WTC11 (cell line): ENCODE measurements at regions not wholly inside any gene's neighbourhood (a gene's known extent, or its start where the extent isn't known, plus 50 kb on each side); places are given as distances from the start of the nearest gene placed in this dataset.

Experiments used
- ATAC-seq: fragments of 200-7000 bp; cut with Tn5 transposase; 2 replicates; pipeline ENCODE4 v1.10.0; 2021; ENCODE audit warnings: mild to moderate bottlenecking, moderate library complexity
- CTCF ChIA-PET: fragments of 300-600 bp; sonication (Branson Sonifier 250); formaldehyde crosslinking; loops from one replicate; lab custom pipeline; 2021; ENCODE audit warnings: antibody characterized with exemption; lab: Charles Lee
- POLR2A ChIA-PET: fragments of 350-600 bp; sonication (Branson Sonifier 250); formaldehyde crosslinking; loops from one replicate; lab custom pipeline; 2021; ENCODE audit warnings: antibody characterized with exemption; lab: Charles Lee
- DNase-seq: peaks from one replicate; pipeline ENCODE4 v3.0.0; 2021; ENCODE audit warnings: low spot score
- H3K27ac Mint-ChIP-seq: 2 replicates; pipeline ENCODE4 v1.8.0; 2021; ENCODE audit warnings: mixed read lengths
- H3K27me3 Mint-ChIP-seq: 2 replicates; pipeline ENCODE4 v1.8.0; 2021; ENCODE audit warnings: low read depth, mild to moderate bottlenecking, moderate library complexity, mixed read lengths
- H3K36me3 Mint-ChIP-seq: 2 replicates; pipeline ENCODE4 v1.8.0; 2021; ENCODE audit warnings: mixed read lengths
- H3K4me1 Mint-ChIP-seq: 2 replicates; pipeline ENCODE4 v1.8.0; 2022; ENCODE audit warnings: mixed read lengths
- H3K4me3 Mint-ChIP-seq: 2 replicates; pipeline ENCODE4 v1.8.0; 2021; ENCODE audit warnings: mild to moderate bottlenecking, moderate library complexity, mixed read lengths
- H3K9me3 Mint-ChIP-seq: 2 replicates; pipeline ENCODE4 v1.8.0; 2021; ENCODE audit warnings: mixed read lengths
- ATF6 ChIP-seq: sonication (generic); formaldehyde crosslinking; IDR thresholded peaks from 2 replicates; pipeline ENCODE4 v1.8.1; 2023; ENCODE audit warnings: mild to moderate bottlenecking, missing genetic modification reagents
- CBFB ChIP-seq: sonication (generic); formaldehyde crosslinking; IDR thresholded peaks from 2 replicates; pipeline ENCODE4 v1.8.1; 2022; ENCODE audit warnings: mild to moderate bottlenecking, low read depth, missing genetic modification reagents
- ERG ChIP-seq: fragments of 250-450 bp; sonication (Bioruptor Pico); IDR thresholded peaks from 2 replicates; pipeline ENCODE4 v1.8.0; 2021; ENCODE audit warnings: mild to moderate bottlenecking
- IRF1 ChIP-seq: sonication (generic); formaldehyde crosslinking; IDR thresholded peaks from 2 replicates; pipeline ENCODE4 v1.8.0; 2023; ENCODE audit warnings: missing genetic modification reagents
- NFATC4 ChIP-seq: fragments of 250-450 bp; sonication (Bioruptor Pico); IDR thresholded peaks from 2 replicates; pipeline ENCODE4 v1.9.0; 2021; ENCODE audit warnings: mild to moderate bottlenecking
- NFE2L1 ChIP-seq: sonication (generic); formaldehyde crosslinking; IDR thresholded peaks from 2 replicates; pipeline ENCODE4 v1.8.1; 2023; ENCODE audit warnings: missing genetic modification reagents
- NR1H2 ChIP-seq: sonication (generic); formaldehyde crosslinking; IDR thresholded peaks from 2 replicates; pipeline ENCODE4 v1.9.0; 2021; ENCODE audit warnings: mild to moderate bottlenecking, moderate library complexity, missing genetic modification reagents
- SMAD4 ChIP-seq: sonication (generic); formaldehyde crosslinking; IDR thresholded peaks from 2 replicates; pipeline ENCODE4 v1.8.0; 2022; ENCODE audit warnings: mild to moderate bottlenecking, missing genetic modification reagents
- ZNF121 ChIP-seq: sonication (generic); formaldehyde crosslinking; IDR thresholded peaks from 2 replicates; pipeline ENCODE4 v1.8.0; 2023; ENCODE audit warnings: missing genetic modification reagents
- ZNF232 ChIP-seq: sonication (generic); formaldehyde crosslinking; IDR thresholded peaks from 2 replicates; pipeline ENCODE4 v1.8.0; 2022; ENCODE audit warnings: mild to moderate bottlenecking, missing genetic modification reagents
- ZNF317 ChIP-seq: sonication (generic); formaldehyde crosslinking; IDR thresholded peaks from 2 replicates; pipeline ENCODE4 v1.8.1; 2023; ENCODE audit warnings: low read depth, mild to moderate bottlenecking, moderate library complexity, missing genetic modification reagents, borderline replicate concordance
- ZNF416 ChIP-seq: fragments of 250-450 bp; sonication (Bioruptor Pico); IDR thresholded peaks from 2 replicates; pipeline ENCODE4 v1.9.0; 2021; ENCODE audit warnings: mild to moderate bottlenecking, inconsistent platforms
- ZNF423 ChIP-seq: fragments of 250-450 bp; sonication (Bioruptor Pico); IDR thresholded peaks from 2 replicates; pipeline ENCODE4 v2.1.2; 2022; ENCODE audit warnings: mild to moderate bottlenecking, moderate library complexity
- TF ChIP-seq, protein P1 (sequence below): sonication (generic); formaldehyde crosslinking; IDR thresholded peaks from 2 replicates; pipeline ENCODE4 v1.8.0; 2022; ENCODE audit warnings: mild to moderate bottlenecking, missing genetic modification reagents
- TF ChIP-seq, protein P2 (sequence below): sonication (generic); formaldehyde crosslinking; IDR thresholded peaks from 2 replicates; pipeline ENCODE4 v1.8.0; 2022; ENCODE audit warnings: missing genetic modification reagents
- TF ChIP-seq, protein P3 (sequence below): sonication (generic); formaldehyde crosslinking; IDR thresholded peaks from 2 replicates; pipeline ENCODE4 v1.8.1; 2022; ENCODE audit warnings: mild to moderate bottlenecking, missing genetic modification reagents, moderate library complexity, borderline replicate concordance
- TF ChIP-seq, protein P4 (sequence below): sonication (generic); formaldehyde crosslinking; IDR thresholded peaks from 2 replicates; pipeline ENCODE4 v1.8.0; 2023; ENCODE audit warnings: mild to moderate bottlenecking, missing genetic modification reagents

DNA sequence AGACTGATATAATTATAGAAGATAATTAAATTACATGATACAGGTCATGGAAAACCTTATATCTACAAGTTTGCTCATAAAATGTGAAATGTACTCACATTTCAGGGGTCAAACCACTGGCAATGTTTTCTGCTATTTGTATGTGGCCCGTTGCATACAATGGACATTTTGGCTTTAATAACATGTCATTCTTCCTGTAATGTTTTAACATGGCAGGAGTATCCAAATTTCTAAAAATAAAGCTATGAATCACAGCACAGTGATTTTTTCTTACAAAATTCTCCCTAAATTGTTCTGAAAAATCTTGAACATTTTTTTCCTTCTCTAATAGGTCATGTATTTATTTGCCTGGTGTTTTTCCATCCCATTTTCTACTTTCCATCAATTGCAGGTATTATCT lies 305.7 kb downstream of the SMOC2 start:
- H3K36me3 Mint-ChIP-seq: peaks cover 6% of the 10 kb centered on the region
- H3K27ac Mint-ChIP-seq: no peak overlapping the region
- H3K4me1 Mint-ChIP-seq: peaks cover 8% of the 10 kb centered on the region; the same call in 1 of the 2 replicates
- DNase-seq (no peak), ATAC-seq (no peak)
- CTCF ChIA-PET: no interaction called here
- no peak for TF ChIP-seq ZNF232 (CRISPR knock-in tag)
- TF ChIP-seq ZNF121 (CRISPR knock-in tag): no peak
- TF ChIP-seq ATF6 (CRISPR knock-in tag): no peak
- TF ChIP-seq ZNF423 (CRISPR knock-in tag): no peak
- TF ChIP-seq, protein P1, sequence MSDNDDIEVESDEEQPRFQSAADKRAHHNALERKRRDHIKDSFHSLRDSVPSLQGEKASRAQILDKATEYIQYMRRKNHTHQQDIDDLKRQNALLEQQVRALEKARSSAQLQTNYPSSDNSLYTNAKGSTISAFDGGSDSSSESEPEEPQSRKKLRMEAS (CRISPR knock-in tag): no peak
- TF ChIP-seq, protein P2, sequence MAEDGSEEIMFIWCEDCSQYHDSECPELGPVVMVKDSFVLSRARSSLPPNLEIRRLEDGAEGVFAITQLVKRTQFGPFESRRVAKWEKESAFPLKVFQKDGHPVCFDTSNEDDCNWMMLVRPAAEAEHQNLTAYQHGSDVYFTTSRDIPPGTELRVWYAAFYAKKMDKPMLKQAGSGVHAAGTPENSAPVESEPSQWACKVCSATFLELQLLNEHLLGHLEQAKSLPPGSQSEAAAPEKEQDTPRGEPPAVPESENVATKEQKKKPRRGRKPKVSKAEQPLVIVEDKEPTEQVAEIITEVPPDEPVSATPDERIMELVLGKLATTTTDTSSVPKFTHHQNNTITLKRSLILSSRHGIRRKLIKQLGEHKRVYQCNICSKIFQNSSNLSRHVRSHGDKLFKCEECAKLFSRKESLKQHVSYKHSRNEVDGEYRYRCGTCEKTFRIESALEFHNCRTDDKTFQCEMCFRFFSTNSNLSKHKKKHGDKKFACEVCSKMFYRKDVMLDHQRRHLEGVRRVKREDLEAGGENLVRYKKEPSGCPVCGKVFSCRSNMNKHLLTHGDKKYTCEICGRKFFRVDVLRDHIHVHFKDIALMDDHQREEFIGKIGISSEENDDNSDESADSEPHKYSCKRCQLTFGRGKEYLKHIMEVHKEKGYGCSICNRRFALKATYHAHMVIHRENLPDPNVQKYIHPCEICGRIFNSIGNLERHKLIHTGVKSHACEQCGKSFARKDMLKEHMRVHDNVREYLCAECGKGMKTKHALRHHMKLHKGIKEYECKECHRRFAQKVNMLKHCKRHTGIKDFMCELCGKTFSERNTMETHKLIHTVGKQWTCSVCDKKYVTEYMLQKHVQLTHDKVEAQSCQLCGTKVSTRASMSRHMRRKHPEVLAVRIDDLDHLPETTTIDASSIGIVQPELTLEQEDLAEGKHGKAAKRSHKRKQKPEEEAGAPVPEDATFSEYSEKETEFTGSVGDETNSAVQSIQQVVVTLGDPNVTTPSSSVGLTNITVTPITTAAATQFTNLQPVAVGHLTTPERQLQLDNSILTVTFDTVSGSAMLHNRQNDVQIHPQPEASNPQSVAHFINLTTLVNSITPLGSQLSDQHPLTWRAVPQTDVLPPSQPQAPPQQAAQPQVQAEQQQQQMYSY (CRISPR knock-in tag): no peak
- TF ChIP-seq SMAD4 (CRISPR knock-in tag): no peak
- no peak for TF ChIP-seq ZNF317 (CRISPR knock-in tag)
- TF ChIP-seq IRF1: no peak
- POLR2A ChIA-PET: no interaction called here
- peaks cover 17% of the 10 kb centered on the region for H3K9me3 Mint-ChIP-seq
- no peaks in the 10 kb centered on the region for H3K27me3 Mint-ChIP-seq
- no peak overlapping the region for H3K4me3 Mint-ChIP-seq

DNA sequence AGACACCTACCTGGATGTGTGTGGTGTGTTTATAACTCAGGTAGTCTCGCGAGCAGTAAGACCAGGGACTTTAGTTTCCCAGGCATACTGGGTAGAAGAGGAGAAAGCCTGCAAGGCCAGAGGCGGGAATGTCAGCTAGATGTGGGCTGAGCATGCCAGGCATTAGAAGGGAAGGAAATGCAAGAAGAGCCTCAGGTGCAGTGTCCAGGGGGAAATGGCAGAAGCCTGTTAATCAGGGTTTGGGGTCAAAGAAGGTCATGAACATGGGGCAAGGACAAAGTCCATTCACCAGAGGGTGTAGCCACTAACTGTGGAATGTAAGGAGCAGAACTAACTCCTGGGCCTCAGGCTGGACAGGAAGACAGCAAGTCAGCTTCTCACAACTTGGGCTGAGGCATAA lies 305.0 kb downstream of the SMOC2 start:
- no peak for ATAC-seq
- H3K9me3 Mint-ChIP-seq: peaks cover 20% of the 10 kb centered on the region
- POLR2A ChIA-PET: no interaction called here
- TF ChIP-seq IRF1 (no peak), CBFB (no peak), NFATC4 (CRISPR knock-in tag) (no peak), ATF6 (CRISPR knock-in tag) (no peak), NR1H2 (CRISPR knock-in tag) (no peak), NFE2L1 (CRISPR knock-in tag) (no peak), ERG (CRISPR knock-in tag) (no peak), ZNF416 (CRISPR knock-in tag) (no peak)
- TF ChIP-seq, protein P3, sequence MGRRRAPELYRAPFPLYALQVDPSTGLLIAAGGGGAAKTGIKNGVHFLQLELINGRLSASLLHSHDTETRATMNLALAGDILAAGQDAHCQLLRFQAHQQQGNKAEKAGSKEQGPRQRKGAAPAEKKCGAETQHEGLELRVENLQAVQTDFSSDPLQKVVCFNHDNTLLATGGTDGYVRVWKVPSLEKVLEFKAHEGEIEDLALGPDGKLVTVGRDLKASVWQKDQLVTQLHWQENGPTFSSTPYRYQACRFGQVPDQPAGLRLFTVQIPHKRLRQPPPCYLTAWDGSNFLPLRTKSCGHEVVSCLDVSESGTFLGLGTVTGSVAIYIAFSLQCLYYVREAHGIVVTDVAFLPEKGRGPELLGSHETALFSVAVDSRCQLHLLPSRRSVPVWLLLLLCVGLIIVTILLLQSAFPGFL (CRISPR knock-in tag): no peak
- TF ChIP-seq, protein P4, sequence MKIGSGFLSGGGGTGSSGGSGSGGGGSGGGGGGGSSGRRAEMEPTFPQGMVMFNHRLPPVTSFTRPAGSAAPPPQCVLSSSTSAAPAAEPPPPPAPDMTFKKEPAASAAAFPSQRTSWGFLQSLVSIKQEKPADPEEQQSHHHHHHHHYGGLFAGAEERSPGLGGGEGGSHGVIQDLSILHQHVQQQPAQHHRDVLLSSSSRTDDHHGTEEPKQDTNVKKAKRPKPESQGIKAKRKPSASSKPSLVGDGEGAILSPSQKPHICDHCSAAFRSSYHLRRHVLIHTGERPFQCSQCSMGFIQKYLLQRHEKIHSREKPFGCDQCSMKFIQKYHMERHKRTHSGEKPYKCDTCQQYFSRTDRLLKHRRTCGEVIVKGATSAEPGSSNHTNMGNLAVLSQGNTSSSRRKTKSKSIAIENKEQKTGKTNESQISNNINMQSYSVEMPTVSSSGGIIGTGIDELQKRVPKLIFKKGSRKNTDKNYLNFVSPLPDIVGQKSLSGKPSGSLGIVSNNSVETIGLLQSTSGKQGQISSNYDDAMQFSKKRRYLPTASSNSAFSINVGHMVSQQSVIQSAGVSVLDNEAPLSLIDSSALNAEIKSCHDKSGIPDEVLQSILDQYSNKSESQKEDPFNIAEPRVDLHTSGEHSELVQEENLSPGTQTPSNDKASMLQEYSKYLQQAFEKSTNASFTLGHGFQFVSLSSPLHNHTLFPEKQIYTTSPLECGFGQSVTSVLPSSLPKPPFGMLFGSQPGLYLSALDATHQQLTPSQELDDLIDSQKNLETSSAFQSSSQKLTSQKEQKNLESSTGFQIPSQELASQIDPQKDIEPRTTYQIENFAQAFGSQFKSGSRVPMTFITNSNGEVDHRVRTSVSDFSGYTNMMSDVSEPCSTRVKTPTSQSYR (CRISPR knock-in tag): no peak
- no peak overlapping the region for H3K27ac Mint-ChIP-seq
- H3K4me1 Mint-ChIP-seq: peaks cover 8% of the 10 kb centered on the region; the same call in 1 of the 2 replicates
- CTCF ChIA-PET: no interaction called here
- no peak overlapping the region for H3K4me3 Mint-ChIP-seq
- no peaks in the 10 kb centered on the region for H3K27me3 Mint-ChIP-seq
- peaks cover 6% of the 10 kb centered on the region for H3K36me3 Mint-ChIP-seq
- no peak for DNase-seq
